AG09319 (cell line): ENCODE measurements at regions not wholly inside any gene's neighbourhood (a gene's known extent, or its start where the extent isn't known, plus 50 kb on each side); places are given as distances from the start of the nearest gene placed in this dataset.

Experiments
- DNase-seq: peaks from one replicate; pipeline ENCODE4 v3.0.0-alpha.2; 2010; ENCODE audit warnings: low read depth; ENCODE audit errors: extremely low read depth
- CTCF ChIP-seq: IDR thresholded peaks from 2 replicates; pipeline ENCODE4 v1.5.1; 2011; ENCODE audit warnings: low read depth, mild to moderate bottlenecking, inconsistent platforms, low read length, moderate library complexity

GRCh38 chr17:51434434-51435170 lies 174.3 kb downstream of the UTP18 start:
- no peak for DNase-seq
- TF ChIP-seq CTCF: no peak

- no peak for DNase-seq
- no peak for TF ChIP-seq CTCF
Measured at GRCh38 chr17:51435171-51435552, 174.8 kb downstream of the UTP18 start.

GRCh38 chr17:51435641-51436091 lies 175.3 kb downstream of the UTP18 start:
- DNase-seq: no peak
- TF ChIP-seq CTCF: no peak

GRCh38 chr17:51439395-51440229 lies 179.3 kb downstream of the UTP18 start:
- TF ChIP-seq CTCF: no peak
- DNase-seq: no peak

GRCh38 chr17:51441431-51441830 lies 181.1 kb downstream of the UTP18 start:
- no peak for DNase-seq
- no peak for TF ChIP-seq CTCF

- no peak for TF ChIP-seq CTCF
- no peak for DNase-seq
Measured at GRCh38 chr17:51442088-51442865, 181.9 kb downstream of the UTP18 start.
